ENCODE measurements at regions not wholly inside any gene's neighbourhood (a gene's known extent, or its start where the extent isn't known, plus 50 kb on each side); places are given as distances from the start of the nearest gene placed in this dataset.

GRCh38 chr2:195606179-195606578 lies 50.8 kb upstream of the SLC39A10 start:
- DNase-seq (ENCODE audit: low read depth), result no peak

GRCh38 chr2:195604706-195605105 lies 52.3 kb upstream of the SLC39A10 start:
- no peak for DNase-seq (ENCODE audit: low read depth)

GRCh38 chr2:195603998-195604397 lies 53.0 kb upstream of the SLC39A10 start:
- DNase-seq (ENCODE audit: low read depth), result no peak

- DNase-seq (ENCODE audit: low read depth), result no peak
These were observed 53.6 kb upstream of the SLC39A10 start for GRCh38 chr2:195603408-195603807.

- no peak for DNase-seq (ENCODE audit: low read depth)
These were observed 54.3 kb upstream of the SLC39A10 start for GRCh38 chr2:195602687-195603086.

GRCh38 chr2:195601361-195601760 lies 55.7 kb upstream of the SLC39A10 start:
- no peak for DNase-seq (ENCODE audit: low read depth)

GRCh38 chr2:195600778-195601177 lies 56.2 kb upstream of the SLC39A10 start:
- DNase-seq (ENCODE audit: low read depth), result no peak

- DNase-seq (ENCODE audit: low read depth), result no peak
These were observed 60.2 kb upstream of the SLC39A10 start for GRCh38 chr2:195596840-195597239.

GRCh38 chr2:195595825-195596224 lies 61.2 kb upstream of the SLC39A10 start:
- DNase-seq (ENCODE audit: low read depth), result no peak

- DNase-seq (ENCODE audit: low read depth), result no peak
These were observed 61.9 kb upstream of the SLC39A10 start for GRCh38 chr2:195594919-195595694.

GRCh38 chr2:195594248-195594647 lies 62.8 kb upstream of the SLC39A10 start:
- DNase-seq (ENCODE audit: low read depth), result no peak

- no peak for DNase-seq (ENCODE audit: low read depth)
These were observed 64.9 kb upstream of the SLC39A10 start for GRCh38 chr2:195592105-195592504.

GRCh38 chr2:195590861-195591205 lies 66.2 kb upstream of the SLC39A10 start:
- DNase-seq (ENCODE audit: low read depth), result no peak

- DNase-seq (ENCODE audit: low read depth), result no peak
These were observed 66.7 kb upstream of the SLC39A10 start for GRCh38 chr2:195590199-195590860.

GRCh38 chr2:195587966-195588365 lies 69.1 kb upstream of the SLC39A10 start:
- no peak for DNase-seq (ENCODE audit: low read depth)

GRCh38 chr2:195586062-195586714 lies 70.8 kb upstream of the SLC39A10 start:
- no peak for DNase-seq (ENCODE audit: low read depth)

GRCh38 chr2:195582188-195582587 lies 74.8 kb upstream of the SLC39A10 start:
- no peak for DNase-seq (ENCODE audit: low read depth)

- DNase-seq (ENCODE audit: low read depth), result no peak
These were observed 77.1 kb upstream of the SLC39A10 start for GRCh38 chr2:195579776-195580555.

- DNase-seq (ENCODE audit: low read depth), result peak; percentile 66
These were observed 81.1 kb upstream of the SLC39A10 start for GRCh38 chr2:195575879-195576401.

- DNase-seq (ENCODE audit: low read depth), result no peak
These were observed 82.0 kb upstream of the SLC39A10 start for GRCh38 chr2:195575016-195575415.

- no peak for DNase-seq (ENCODE audit: low read depth)
These were observed 82.7 kb upstream of the SLC39A10 start for GRCh38 chr2:195574312-195574711.

All from fibroblast of the conjunctiva (primary cell).